HL-60/S4 (cell line): ENCODE measurements at regions not wholly inside any gene's neighbourhood (a gene's known extent, or its start where the extent isn't known, plus 50 kb on each side); places are given as distances from the start of the nearest gene placed in this dataset.
"Not testable (repeated sequence)": the region's sequence is repeated elsewhere in the genome, so short reads cannot be mapped to it uniquely, and the experiment has no call there.

Experiments
- in situ Hi-C: fragments of 300-500 bp; cut with MboI; formaldehyde crosslinking; loops from 2 replicates; pipeline ENCODE4 v1.14.3; 2022; ENCODE audit warnings: low sequenced_read_pairs

DNA sequence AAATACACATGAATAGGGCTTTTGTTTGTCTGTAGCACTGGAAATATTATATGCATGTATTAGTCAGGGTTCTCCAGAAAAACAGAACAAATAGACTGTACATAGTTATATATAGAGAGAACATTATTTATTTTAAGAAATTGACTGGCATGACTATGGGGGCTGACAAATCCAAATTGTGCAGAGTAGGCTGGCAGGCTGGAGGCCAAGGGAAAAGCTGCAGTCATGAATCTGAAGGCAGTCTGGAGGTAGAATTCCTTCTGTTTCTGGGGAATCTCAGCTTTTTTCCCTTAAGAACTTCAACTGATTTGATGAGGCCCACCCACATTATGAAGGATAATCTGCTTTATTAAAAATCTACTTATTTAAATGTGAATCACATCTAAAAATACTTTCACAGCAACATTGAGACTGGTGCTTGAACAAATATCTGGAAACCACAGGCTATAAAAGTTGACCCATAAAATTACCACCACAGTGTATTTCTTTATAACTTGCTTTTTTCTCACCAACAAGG lies 344.2 kb upstream of the KIAA1217 start:
- in situ Hi-C loops, result no loop called here

DNA sequence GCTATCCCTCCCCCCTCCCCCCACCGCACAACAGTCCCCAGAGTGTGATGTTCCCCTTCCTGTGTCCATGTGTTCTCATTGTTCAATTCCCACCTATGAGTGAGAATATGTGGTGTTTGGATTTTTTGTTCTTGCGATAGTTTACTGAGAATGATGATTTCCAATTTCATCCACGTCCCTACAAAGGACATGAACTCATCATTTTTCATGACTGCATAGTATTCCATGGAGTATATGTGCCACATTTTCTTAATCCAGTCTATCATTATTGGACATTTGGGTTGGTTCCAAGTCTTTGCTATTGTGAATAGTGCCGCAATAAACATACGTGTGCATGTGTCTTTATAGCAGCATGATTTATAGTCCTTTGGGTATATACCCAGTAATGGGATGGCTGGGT lies 342.0 kb upstream of the KIAA1217 start:
- in situ Hi-C loops, result not testable (repeated sequence)

DNA sequence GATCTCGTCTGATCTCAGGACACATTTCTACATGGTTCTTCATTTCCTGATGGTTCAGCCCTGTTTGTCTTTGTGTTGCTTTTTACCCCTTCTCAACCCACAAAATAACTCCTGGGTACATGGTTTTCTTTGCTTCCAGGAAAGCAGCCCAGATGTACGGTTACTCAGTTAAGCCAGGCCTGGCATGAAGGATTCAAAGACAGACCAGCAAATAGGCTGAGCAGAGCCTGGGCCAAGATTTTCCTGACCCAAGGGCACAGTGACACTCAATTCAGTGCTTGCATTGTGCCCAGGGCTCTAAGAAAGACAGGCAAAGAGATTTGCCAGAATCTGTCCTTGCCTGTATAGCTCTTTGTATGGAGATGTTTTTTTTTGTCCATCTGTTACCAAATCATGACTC lies 340.8 kb upstream of the KIAA1217 start:
- in situ Hi-C loops, result no loop called here

DNA sequence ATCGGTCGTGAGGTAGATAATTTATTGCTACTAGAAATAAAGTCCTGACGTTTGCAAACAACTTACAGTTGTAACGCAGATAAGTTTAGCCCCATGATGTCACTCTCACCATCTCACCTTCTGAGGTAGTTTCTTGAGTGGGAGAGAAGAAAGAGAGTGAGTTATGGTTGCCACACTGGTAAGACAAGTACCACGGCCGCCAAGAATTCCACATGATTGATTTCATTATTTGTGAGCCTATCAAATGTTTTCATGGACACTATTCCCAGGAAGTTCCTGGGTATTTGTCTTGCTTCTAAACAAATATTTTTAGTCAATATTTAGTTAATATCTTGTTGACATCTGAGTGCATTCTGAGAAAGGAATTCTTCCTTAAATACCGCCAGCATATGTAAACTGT lies 339.4 kb upstream of the KIAA1217 start:
- in situ Hi-C loops, result no loop called here

DNA sequence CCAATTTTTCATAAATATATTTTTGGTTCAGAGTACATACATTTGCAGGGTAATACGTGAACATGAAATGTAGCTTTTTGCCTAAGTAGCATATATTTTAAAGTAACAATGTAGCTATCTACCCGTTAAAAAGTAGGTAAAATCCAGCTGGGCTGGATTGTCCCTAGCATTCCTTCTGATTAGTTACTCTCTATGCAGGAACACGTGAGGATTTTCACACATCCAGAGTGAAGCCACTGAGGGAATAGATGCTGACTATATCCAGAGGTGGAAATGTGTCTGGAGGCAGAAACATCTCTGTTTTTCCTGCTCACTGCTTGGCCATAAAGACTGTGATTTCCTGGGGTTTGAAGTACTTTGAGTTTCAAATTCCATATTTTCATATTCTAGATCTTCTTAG lies 338.9 kb upstream of the KIAA1217 start:
- in situ Hi-C loops, result no loop called here

DNA sequence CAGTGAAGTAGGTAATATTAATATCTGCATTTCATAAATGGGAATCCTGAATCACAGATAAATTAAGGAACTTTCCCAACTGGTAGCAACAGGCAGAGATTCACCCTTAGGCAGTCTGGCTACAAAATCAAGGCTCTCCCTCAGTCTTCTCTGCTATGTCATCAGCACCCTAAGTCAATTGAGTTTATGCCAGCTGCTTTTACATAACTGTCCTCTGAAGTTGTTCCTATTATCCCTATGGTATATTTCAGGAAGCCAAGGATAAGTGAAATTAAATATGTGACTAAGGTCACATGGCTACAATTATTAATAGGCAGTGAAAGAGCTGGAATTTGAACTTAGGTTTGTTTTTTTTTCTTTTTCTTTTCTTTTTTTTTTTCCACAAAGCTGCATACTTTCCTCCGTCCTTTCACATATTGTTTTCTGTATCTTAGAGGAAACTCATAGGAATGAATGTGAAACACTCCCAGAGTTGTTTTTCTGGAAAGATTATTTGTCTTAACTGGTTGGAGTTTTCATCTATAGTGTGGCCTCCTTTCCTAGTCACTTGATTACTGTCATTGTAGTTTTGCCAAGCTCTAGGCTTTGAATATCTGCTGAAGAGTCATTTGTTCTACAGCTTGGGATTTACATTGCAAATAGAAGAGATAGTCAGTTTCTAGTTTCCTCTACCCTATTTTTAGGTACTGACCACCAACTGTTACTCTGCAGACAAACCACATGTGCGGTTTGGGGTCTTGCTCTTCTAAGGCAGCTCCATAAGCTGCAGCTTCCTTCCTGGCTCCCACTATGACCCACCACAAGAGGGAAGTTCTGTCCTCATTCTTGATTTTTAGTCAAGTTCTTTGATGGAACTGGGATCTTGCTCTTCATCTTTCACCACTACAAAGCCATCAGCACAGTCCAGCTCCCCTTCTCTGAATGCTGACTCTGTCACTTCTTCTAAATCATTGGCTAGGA lies 338.0 kb upstream of the KIAA1217 start:
- in situ Hi-C loops, result no loop called here

DNA sequence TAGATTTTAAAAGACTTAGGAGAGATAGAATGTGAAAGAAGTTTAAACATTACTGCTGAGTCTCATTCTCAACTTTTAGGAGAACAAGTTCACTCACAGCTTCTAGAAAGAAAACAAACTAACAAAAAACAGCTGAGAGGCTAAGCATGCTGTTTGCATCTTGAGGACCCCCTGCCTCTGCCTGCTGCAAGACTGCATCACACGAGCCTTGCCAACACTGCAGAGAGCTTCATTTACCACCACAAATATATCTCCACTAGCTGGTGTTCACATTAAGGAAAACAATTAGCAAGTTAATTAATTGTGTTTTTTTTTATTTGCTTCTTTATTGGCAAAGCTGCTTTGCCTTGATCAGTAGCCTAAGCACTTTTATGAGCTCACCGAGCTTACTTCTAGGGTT lies 336.6 kb upstream of the KIAA1217 start:
- in situ Hi-C loops, result no loop called here

DNA sequence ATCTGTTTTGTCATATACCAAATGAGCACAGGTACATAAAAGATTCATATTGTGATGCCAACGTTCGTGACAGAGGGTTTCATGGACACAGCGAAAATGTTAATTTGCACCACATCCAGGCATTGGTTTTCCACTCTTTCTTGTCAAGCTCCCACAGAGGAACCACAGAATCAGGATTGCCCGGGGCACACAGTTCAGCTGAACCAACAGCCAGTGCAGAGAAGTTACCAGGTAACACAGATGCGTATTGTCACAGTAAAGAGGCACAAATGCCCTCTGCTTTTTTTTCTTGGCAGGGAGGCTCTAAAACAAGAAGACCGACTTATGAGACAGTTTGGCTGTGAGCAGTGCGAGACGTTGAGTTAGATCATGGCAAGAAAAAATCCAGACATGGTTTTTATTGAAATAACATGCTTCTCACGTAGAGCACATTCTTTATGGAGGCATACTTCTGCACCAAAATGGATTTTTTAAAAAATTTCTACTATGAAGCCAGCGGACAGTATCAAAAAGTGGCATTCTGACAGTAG lies 331.1 kb upstream of the KIAA1217 start:
- in situ Hi-C loops, result no loop called here

DNA sequence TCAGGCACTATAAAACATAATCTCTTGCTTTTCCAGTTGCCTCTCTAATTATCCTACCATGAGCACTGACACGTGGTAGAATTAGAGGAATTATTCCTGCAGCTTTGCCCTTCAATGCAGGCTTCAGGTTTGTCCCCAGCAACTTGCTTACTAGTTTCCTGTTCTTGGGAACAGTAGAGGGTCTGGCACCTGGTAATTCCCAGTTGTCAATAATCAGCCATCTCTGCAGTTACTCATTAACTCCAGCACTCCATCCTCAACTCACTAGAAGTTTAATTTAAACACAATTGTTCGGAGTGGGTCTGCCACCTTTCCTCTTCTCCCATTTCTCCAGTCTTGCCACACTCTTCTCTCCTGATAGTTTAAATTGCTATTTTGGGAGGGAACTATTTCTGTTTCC lies 324.3 kb upstream of the KIAA1217 start:
- in situ Hi-C loops, result no loop called here

DNA sequence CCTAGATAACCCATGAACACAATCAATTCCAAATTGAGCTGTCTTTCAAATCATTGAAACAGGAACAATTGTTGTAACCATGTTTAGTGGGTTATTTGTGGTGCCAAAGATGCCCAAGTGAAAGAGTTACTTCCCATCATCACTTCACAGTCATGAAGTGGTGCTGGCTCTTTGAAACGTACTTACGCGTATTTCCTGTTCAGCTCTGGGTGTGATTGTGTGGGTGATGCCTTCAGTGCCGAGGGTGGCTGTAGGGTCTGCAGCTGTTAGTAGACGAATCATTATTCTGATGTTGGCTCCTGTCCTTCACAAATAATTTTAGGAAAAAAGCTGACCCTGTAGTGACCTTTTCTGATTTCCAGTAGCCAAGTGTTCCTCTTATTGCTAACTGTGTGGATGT lies 323.1 kb upstream of the KIAA1217 start:
- in situ Hi-C loops, result no loop called here

DNA sequence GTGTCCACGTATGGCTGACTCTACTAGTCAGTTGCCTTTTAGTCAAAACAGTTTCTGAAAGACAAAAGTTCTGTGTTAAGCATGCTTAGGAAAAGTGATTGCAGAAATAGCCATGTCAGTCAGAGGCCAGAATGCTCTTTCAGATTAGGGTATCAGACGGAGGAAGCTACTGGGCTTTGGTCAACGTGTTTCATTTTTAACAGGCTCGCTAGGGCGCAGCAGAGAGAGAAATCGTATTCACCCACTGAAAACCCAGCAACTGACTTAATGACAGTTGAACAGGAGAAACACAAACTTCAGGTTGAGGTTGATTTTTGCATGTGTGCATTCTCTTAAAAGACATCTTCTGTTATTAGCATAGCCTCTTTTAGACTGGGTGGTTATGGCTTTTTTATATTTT lies 322.6 kb upstream of the KIAA1217 start:
- in situ Hi-C loops, result no loop called here

DNA sequence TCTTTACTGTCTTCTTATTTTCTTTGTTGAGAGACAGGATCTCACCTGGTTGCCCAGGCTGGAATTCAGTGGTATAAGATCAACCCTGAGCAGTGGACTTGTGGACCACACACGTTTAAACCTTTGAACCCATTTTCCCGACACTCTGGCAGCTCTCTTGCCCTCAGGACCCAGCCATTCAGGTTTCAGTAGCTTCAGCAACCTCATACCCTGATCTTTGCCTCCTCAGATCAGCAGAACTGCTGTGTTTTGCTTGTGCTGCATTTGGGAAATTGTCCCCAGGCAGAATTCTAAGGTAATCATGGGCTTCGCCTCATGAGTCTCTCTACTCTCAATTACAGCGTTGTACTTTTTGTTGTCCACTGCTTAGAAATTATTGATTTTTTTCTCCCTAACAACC lies 317.6 kb upstream of the KIAA1217 start:
- in situ Hi-C loops, result no loop called here

DNA sequence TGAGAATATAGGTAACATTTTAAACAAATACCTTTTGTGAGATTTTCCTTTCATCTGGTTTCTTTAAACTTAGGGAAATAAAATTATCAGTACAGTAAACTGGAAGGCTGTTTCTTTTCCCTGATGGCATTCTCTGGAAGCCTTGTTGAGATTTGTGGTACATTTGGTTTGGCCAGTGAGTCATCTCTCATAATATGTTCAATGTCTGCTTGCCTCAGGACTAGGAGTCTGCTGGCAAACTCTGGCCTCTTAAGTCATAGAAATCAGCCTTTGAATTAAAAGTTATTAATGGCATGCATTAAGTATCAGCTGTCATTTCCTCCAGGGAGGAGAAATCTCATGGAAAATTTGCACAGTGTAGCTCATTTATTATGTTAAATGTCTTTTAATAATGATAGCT lies 316.6 kb upstream of the KIAA1217 start:
- in situ Hi-C loops, result no loop called here

DNA sequence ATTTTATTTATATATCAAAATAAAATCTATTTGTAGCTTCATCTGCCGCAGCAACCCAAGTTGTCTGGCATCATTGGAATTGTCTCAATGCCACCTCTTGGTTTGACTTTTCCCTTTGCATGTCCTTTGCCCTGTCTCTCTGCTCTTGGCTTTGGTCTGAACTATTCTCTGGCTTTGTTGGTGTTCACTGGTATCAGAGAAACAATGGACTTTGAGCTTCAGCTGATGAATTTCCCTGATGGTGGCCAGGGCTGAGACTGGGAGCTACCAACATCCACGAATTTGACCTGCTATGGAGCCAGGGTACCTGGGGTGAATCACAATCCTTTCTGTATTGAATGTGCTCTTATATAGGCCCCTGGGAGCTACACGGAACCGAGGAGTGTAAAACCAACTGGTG lies 311.7 kb upstream of the KIAA1217 start:
- in situ Hi-C loops, result no loop called here

DNA sequence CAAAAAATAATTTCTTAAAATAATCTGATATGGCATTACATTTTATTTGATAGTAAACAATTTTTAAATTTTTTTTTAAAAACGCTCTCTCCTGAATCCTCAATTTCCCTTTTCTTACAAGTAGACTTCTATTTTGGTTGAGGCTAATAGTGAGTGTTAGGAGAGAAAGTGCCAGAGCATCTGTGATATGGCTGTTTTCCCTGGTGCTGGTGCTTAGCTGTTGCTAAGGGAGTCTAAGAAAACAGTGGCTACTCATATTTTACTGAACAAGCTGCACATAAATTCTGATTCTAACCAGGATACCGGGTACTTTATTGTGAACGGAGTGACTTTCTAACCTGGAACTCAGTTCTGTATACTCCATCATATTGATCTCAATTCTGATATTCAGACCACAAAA lies 311.1 kb upstream of the KIAA1217 start:
- in situ Hi-C loops, result no loop called here

DNA sequence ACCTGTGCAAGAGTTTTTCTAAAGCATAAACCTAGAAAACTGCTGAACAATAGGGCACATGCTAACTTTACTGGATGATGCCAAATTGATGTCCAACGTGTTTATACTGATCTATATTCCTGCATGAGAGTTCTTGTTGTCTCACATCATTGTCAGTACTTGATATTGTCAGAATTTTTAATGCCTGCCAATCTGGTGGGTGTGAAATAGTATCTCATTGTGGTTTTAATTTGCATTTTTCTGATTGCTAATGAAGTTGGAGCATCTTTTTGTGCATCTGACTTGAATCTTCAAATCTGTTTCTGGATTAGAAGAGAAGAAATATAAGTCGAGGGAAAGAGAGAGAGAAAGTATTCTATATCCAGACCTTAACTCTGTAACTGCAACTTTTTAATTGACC lies 309.8 kb upstream of the KIAA1217 start:
- in situ Hi-C loops, result no loop called here

DNA sequence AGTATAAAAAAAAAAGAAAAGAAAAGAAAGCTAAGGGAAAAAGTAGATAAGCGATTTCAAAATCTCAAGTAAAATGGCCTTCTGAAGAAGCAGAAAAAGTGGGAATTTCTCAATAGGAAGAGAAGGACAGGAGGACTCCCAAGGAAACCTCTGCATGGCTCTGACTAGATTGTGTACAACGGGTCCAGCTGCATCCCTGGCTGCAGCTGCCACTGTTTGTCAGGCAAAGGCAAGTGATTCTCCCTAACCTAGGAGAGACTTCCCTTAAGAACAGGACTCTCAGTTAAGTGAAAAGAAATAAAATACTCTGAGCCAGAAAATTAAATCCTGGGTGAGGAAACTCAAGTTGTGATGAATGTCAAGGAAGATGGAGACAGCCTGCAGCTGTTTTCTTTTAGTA lies 298.6 kb upstream of the KIAA1217 start:
- in situ Hi-C loops, result no loop called here

DNA sequence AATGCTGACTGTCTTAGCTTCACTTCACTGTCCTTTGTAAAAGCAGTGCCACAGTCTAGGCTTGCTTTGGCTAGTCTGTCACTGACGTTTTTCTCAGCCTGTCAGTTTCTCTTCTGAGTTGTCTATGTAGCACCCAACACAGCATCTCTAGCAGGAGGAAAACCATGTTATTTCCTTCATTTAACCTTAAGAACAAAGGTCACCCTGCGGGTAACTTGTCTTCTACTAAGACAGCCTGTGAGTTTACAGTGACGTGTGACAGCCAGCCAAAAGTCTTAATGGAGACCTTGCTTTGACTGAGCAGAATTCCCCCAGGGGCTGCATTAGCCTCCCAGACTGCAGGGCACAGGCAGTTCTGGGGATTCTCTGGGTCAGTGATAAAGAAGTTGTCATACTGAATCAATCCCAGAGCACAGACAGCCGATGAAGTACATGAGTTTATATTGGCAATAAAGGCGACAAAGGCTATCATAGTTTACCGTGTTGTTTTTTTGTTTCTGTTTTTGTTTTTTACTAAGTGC lies 296.0 kb upstream of the KIAA1217 start:
- in situ Hi-C loops, result no loop called here

DNA sequence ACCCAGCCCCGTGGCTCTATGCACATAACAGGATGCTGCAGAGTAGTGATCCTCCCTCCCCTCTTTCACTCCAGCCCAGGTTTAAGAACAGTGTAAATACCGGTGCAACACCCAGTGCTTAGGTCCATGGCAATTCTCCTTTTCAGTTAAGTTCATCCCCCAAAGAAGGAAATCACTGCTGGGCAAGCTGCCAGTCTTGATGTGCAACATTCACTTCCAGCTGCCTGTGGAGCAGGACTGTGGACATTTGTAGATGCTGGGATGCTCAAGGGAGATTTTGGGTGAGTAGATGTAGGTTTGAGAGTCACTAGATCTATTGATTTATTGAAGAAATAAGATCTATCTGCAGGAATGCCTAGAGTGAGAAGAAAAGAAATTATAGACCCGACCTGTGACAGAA lies 294.3 kb upstream of the KIAA1217 start:
- in situ Hi-C loops, result no loop called here

DNA sequence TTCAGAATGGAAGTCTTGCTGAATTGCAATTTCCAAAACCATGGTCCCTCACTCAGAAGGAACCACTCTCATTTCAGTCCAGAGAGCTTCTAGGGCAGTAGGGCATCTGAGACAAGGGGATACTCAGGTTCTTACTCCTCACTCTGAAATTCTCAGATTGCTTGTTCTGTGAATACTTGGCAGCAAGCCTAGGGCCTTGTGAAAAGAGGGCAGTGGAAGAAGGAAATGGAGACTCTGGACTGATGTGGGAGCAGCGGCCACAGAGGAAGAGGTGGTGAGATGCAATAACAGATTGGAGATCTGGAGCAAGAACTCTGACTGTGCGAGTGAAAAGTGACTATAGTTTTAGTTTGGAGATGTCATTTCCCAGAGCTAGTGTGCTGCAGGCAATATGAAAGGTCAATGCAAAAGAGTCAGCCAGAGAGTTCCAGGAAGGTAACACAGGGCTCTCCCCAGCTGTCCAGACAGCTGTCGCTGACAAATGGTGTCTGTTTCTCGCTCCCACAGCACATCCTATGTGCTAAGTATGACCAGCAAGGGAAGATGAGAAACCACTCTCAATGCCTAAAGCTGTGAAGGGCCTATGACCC lies 291.6 kb upstream of the KIAA1217 start:
- in situ Hi-C loops, result no loop called here

DNA sequence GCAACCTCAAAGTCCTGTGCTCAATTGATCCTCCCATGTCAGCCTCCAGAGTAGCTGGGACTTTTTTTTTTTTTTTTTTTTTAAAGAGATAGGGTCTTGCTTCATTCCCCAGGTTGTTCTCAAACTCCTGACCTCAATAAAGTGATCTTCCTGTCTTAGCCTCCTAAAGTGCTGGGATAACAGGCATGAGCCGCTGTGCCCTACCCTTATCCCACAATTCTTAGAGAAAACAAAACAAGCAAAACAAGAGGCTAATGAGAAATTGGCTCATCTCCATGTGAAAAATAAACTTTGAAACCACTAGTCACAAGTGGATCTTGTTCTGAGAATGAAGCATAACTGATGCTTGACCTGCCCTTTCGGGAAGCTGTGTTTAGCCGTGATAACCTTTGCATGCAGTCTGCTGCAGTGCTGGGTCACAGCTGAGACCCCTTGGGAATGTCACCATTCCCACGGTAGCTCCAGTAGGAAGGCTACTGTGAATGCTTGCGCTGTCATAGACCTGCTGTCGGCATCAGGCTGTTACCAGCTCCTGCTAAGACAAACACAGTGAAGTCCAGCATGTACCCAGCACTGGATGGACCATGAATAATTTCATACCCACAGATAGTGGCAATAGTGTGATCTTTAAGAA lies 290.7 kb upstream of the KIAA1217 start:
- in situ Hi-C loops, result no loop called here
